Activated gamma-delta T cell treated with anti-CD3 and anti-CD28 coated beads, Interleukin-2, amount 50 U/mL, for 16 hours (primary cell): ENCODE measurements at regions not wholly inside any gene's neighbourhood (a gene's known extent, or its start where the extent isn't known, plus 50 kb on each side); places are given as distances from the start of the nearest gene placed in this dataset.

Experiments used
- DNase-seq: peaks from one replicate; pipeline ENCODE4 v3.0.0-alpha.2; 2020; ENCODE audit warnings: low read depth

DNA sequence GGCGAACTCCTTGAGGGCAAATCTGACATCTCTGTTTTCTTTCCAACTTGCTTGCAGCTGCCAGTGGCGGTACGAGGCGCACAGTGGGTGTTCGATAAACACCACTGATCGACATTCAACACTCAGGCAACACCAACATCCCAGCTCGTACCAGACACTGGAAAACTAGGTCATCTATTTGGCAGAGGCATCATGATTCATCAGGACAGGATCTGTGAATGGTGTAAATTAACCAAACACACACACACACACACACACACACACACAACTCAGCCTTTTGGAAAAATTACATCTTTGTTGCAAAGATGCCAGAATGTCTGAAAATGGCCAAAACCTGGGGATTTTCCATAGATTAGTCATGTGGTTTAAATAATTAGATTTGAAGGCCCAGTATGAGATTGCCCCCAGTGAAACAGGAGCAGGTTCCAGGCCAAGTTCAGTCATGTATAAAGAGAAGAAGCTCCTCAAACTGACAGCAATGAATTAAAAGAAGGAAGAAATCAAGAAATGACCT lies 150.5 kb upstream of the NCKAP5 start:
- DNase-seq, result no peak

DNA sequence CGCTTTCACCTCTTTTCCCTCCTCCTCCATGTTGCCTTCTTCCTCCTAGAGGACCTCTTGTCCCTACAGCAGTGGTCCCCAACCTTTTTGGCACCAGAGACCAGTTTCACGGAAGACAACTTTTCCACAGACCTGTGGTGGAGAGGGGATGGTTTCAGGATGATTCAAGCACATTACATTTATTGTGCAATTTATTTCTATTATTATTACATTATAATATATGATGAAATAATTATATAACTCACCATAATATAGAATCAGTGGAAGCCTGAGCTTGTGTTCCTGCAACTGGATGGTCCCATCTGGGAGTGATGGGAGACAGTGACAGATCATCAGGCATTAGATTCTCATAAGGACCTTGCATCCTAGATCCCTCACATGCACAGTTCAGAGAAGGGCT lies 152.2 kb upstream of the NCKAP5 start:
- DNase-seq, result no peak

DNA sequence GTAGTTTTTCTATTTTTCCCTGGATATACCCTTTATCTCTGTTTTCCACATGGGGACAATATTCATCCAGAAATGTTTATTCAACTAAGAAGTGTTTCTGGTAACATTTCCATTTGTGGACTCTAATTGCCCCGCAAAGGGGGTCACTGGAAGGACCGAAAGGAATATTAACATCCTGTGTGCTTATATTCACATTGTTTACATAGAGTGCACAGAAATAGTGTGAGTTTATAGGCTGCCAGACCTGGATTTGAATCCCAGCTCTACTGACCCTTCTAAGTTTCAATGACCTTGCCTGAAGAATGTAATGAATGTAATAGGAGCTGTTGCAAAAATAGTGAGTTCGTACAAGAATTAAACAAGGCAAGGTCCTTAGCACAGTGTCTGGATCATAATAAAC lies 152.9 kb upstream of the NCKAP5 start:
- no peak for DNase-seq

DNA sequence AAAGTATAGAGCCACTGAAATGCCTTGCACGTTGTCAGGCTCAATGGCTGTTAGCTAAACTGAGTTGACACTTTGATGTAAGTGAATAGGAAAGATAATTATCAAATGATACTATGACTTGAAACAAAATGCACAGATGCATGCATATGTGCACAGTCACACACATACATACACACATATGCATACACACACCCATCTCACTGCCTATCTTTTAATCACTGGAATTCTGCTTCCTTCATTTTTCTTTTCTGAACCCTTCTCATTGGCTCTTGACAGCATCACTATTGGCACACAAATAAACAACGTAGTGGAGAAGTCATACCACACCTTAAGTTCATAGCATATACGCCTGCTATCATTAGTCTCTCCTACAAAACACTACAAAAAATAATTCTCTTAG lies 154.9 kb upstream of the NCKAP5 start:
- DNase-seq, result no peak

DNA sequence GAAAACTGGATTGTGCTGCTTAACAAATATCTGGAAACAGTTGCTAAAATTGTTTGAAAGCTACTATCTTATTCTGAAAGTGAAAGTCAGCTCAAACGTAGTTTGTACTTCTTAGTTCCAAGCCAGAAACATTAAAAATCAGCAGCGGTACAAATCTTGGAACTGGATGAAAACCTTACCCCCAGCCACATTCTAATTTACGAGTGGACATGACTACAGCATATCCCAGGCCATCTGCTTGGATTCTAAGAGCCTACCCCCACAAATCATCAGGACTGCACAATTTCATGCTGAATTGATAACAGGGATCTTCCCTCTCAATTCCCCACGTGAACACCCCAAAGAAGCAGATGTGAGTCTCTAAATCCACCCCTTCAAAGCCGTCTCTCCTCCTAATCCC lies 158.7 kb upstream of the NCKAP5 start:
- DNase-seq, result no peak

GRCh38 chr2:133732059-133732458 lies 163.8 kb upstream of the NCKAP5 start:
- no peak for DNase-seq

DNA sequence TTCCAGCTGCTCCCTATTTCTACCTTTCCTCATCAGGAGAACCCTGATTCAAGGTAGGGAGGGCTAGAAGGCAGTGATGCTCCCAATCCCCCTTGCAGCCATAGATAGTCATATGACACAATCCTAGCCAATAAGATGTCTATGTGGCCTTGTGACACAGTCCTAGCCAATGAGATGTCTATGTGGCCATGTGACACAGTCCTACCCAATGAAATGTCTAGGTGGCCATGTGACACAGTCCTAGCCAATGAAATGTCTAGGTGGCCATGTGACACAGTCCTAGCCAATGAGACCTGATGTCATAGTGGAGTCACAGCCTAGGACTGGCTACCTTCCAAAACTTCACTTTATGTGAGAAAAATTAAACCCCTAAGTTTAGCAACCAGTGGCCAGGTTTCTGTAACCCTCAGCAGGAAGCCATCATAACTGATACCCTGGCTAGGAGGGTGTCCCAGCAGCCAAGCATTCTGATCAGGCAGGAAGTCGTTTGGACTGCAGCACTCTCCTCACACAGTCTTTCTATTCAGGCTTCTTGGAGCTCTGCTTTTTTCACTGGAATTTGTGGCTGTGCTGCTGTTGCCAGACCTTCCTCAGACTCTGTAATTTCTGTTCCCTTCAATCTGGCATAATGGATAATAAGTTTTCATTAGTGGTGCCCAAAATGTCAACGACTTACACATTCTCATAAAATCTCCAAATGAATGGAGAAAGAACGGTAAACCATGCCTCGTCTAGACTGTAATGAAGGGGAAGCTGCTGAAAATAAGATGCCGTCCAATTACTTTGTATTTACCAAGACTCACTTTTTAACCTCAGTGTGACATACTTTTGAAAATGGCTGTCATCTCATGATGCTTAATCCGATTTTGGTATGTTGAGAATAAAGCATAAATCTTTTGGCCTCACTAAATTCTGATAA lies 165.0 kb upstream of the NCKAP5 start:
- no peak for DNase-seq

- no peak for DNase-seq
Measured at GRCh38 chr2:133733901-133734255, 165.6 kb upstream of the NCKAP5 start.

GRCh38 chr2:133734716-133735495 lies 166.6 kb upstream of the NCKAP5 start:
- no peak for DNase-seq

DNA sequence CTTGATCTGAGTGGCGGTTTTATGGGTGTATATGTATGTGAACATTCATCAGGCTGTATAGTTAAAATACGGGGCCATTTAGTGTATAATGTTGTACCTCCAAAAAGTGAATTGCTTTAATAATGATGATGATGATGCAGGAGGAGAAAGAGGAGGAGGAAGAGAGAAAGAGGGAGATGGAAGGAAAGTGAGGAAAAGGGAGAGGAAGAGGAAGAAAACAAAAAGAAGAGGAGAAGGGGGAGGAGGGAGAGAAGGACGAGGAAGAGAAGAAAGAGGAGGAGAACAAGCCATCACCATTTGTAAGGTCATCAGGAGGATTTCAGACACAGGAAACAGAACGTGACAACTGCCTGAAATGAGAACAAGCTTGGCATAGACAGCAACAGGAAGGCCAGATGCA lies 168.4 kb upstream of the NCKAP5 start:
- no peak for DNase-seq

DNA sequence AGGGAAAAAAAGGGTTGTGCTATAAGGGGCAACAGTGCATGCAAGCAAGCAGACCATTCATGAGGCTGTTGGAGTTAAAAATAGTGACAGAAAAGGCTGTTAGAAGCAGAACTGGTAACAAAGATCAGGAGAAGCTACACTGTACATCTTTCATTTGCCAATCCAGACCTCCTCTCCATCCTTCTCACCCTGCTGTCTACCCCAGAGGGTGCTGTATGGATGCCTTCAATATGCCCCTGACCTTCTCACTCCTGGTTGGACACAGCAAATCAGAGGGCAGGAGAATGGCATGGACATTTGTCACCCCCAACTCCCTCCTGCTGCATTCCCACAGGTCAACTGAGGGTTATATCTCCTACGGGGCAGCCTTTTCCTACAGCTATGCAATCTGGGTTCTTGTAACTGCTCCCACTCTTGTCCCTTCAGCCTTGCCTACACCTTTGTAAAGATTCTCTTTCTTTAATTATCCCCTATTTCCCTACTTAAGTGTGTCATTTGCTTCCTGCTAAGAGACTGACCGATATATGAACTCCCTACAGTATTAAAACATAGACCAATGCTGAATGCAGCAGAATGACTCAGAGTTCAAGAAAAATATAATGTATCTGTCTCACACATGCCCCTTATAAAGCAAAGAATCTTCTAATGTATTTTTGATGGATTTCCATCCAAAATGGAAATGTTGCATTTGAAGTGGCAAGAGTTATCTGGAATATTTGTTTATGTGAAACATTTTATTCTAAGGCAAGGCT lies 169.2 kb upstream of the NCKAP5 start:
- DNase-seq, result no peak

DNA sequence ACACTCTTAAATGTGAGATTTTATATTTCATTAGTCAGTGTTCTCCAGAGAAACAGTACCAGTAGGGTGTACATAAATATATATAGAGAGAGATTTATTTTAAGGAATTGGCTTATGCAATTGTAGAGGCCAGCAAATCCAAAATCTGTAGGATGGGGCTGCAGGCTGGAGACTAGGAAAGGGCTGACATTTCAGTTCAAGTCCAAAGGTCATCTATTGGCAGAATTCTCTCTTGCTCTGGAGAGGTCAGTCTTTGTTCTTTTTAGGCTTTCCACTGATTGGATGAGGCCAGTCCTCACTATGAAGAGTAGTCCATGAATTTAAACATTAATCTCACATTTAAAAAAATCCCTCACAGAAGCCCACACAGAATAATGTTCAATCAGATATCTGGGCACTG lies 170.8 kb upstream of the NCKAP5 start:
- DNase-seq, result no peak

DNA sequence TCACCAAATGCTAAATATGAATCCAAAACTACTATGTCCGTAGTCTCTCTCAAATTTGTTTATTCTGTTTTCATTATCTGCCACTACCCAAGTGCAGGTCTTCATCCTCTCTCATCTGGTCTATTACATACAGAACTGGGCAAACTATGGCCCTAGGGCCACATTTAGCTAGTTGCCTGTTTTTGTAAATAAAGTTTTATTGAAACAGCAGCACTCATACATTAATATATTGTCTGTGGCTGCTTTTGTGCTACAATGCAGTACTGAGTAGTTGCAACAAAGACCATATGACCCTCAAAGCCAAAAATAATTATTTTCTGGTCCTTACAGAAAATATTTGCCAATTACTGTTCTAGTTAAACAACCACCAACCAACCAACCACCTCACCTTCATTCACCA lies 172.2 kb upstream of the NCKAP5 start:
- DNase-seq, result no peak

GRCh38 chr2:133748007-133748700 lies 179.9 kb upstream of the NCKAP5 start:
- no peak for DNase-seq

GRCh38 chr2:133753665-133754064 lies 185.4 kb upstream of the NCKAP5 start:
- no peak for DNase-seq

DNA sequence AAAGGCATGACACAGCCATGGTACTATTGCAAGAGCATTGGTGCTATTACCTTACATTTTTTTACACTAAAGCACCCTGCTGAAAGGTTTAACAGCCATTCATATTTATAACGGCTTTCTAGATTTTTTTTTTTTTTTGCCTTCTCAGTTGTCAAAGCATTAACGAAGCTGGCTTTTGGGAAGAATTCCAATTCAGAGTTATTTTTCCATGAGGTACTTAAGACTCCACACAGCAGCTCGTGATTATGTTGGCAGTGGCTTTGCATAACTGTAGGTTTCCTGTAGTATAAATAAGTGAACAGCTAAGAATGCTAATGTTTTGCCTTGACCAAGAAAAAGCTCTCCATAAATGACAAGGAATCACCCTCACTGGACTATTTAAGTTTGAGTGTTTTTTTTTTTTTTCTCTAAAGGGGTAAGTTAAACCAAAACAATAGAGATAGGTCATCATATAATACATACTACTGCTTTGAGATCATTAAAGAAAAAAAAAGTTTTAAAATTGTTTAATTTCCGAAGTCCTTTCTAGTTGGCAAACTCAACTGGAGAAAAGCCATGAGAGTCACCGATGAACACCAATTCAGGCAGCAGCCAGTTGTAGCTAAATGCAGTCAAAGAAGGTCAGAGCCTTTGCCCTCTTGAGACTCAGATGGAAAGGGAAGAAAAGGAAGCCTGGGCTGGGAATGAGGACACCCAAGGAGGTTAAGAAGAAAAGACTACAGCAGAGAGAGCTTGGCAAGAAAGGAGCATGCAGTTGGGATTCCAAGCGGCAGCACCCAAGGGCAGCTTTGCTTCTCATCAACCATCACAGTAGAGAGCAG lies 187.4 kb upstream of the NCKAP5 start:
- no peak for DNase-seq

- DNase-seq, result no peak
Measured at GRCh38 chr2:133756833-133757232, 188.6 kb upstream of the NCKAP5 start.

GRCh38 chr2:133760376-133760775 lies 192.1 kb upstream of the NCKAP5 start:
- no peak for DNase-seq

GRCh38 chr2:133765658-133766057 lies 197.4 kb upstream of the NCKAP5 start:
- DNase-seq, result no peak

- no peak for DNase-seq
Measured at GRCh38 chr2:133766164-133766832, 198.0 kb upstream of the NCKAP5 start.
